Lung (tissue), 11 donors: ENCODE measurements at regions not wholly inside any gene's neighbourhood (a gene's known extent, or its start where the extent isn't known, plus 50 kb on each side); places are given as distances from the start of the nearest gene placed in this dataset.

ENCODE experiments used
- ATAC-seq: fragments of 200-7000 bp; cut with Tn5 transposase; one replicate; pipeline ENCODE4 v1.9.1; 2020; ENCODE audit warnings: moderate number of reproducible peaks; ENCODE audit not compliant: insufficient read depth, low FRiP score
- DNase-seq, 3 donors: peaks; one replicate each; pipeline ENCODE4 v3.0.0-alpha.2; 2013 to 2017
- H3K27ac ChIP-seq, 2 donors: one replicate each; pipeline ENCODE4 v1.5.1; 2013; ENCODE audit warnings: mild to moderate bottlenecking in 2 of 2, moderate library complexity in 2 of 2, control low read depth in 1 of 2, inconsistent platforms in 1 of 2, low read depth in 1 of 2, low read length in 1 of 2
- H3K27me3 ChIP-seq, 3 donors: one replicate each; pipeline ENCODE4 v1.5.1; 2013; ENCODE audit warnings: low read length in 2 of 3; ENCODE audit not compliant: control insufficient read depth in 3 of 3, insufficient read depth in 3 of 3
- H3K36me3 ChIP-seq, 4 donors: one replicate each; pipeline ENCODE4 v1.5.1; 2013; ENCODE audit warnings: low read length in 4 of 4, mild to moderate bottlenecking in 1 of 4, moderate library complexity in 1 of 4; ENCODE audit not compliant: control insufficient read depth in 4 of 4, insufficient read depth in 4 of 4
- H3K4me1 ChIP-seq, 5 donors: one replicate each; pipeline ENCODE4 v1.5.1; 2013; ENCODE audit warnings: low read length in 5 of 5, mild to moderate bottlenecking in 2 of 5, moderate library complexity in 1 of 5; ENCODE audit not compliant: control insufficient read depth in 5 of 5, insufficient read depth in 5 of 5
- H3K4me3 ChIP-seq: one replicate; pipeline ENCODE4 v1.5.1; 2013; ENCODE audit warnings: mild to moderate bottlenecking, control low read depth, moderate library complexity
- H3K9ac ChIP-seq, 2 donors: one replicate each; pipeline ENCODE4 v1.5.1; 2013; ENCODE audit warnings: low read length in 2 of 2, control low read depth in 1 of 2; ENCODE audit not compliant: insufficient read depth in 1 of 2
- H3K9me3 ChIP-seq, 4 donors: one replicate each; pipeline ENCODE4 v1.5.1; 2013; ENCODE audit warnings: low read length in 3 of 4, mild to moderate bottlenecking in 1 of 4, moderate library complexity in 1 of 4; ENCODE audit not compliant: control insufficient read depth in 4 of 4, insufficient read depth in 3 of 4
- CTCF ChIP-seq: IDR thresholded peaks from 2 replicates; pipeline ENCODE4 v1.5.1; 2012; ENCODE audit warnings: mild to moderate bottlenecking; ENCODE audit errors: control extremely low read depth, extremely low read depth
- WGBS, 2 donors: extraction: QIAGEN DNeasy Blood & Tissue Kit; methylation state at CpG; one replicate each; pipeline ENCODE4 v1.1.7; 2013; 5-methylcytosine and 5-hydroxymethylcytosine counted together
- donor health status: control.
- donor health status: control.
- donor health status: Bipolar disorder and iron deficiency.
- donor health status: healthy.
- donor health status: DM: yes; HTN: yes; CAD: no.

DNA sequence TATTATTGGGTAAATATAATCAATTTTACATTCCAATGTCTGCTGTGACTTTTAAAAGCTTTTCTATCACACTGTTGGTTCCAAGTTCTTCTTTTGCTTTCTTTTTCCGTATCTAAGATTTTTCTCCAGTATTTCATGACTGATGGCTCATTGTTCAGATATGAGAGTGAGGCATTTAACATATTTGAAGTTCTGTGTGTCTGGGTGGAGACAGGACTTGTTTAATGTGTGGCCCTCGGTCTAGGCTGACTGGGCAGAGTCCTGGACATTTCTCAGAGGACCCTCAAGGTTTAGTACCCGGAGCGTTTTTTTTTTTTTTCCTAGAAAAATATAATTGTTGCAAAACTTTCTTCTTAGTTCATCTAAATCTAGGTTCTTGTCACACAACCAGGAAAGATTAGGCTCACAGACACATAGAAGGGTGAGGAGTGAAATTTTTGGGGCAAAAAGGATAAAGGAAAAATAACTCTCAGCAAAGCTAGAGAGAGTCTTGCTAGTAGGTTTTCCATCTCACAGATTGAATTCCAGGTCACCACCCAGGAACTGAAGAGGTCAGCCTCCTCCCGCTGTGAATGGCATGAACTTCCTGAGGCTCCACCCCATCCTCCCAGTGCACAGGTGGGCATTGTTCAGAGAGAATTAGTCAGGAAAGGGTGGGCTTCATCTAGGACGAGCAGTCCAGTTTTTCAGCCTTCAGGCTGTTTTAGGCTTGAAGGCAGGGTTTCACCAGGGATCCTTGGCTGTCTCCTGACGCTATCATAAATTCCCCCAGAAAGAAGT lies 1002.4 kb upstream of the PCDH9 start:
- no peaks in the 10 kb centered on the region for H3K36me3 ChIP-seq
- ATAC-seq (no peak), DNase-seq (no peak)
- H3K27ac ChIP-seq, result no peak overlapping the region
- no peak for TF ChIP-seq CTCF
- H3K4me1 ChIP-seq, result no peaks in the 10 kb centered on the region
- no peak overlapping the region for H3K9ac ChIP-seq
- 56 to 78% methylated on average over 7 of the region's 7 CpGs for WGBS, 2 donors
- no peak overlapping the region for H3K4me3 ChIP-seq
- H3K27me3 ChIP-seq, result no peaks in the 10 kb centered on the region
- H3K9me3 ChIP-seq, result no peaks in the 10 kb centered on the region

DNA sequence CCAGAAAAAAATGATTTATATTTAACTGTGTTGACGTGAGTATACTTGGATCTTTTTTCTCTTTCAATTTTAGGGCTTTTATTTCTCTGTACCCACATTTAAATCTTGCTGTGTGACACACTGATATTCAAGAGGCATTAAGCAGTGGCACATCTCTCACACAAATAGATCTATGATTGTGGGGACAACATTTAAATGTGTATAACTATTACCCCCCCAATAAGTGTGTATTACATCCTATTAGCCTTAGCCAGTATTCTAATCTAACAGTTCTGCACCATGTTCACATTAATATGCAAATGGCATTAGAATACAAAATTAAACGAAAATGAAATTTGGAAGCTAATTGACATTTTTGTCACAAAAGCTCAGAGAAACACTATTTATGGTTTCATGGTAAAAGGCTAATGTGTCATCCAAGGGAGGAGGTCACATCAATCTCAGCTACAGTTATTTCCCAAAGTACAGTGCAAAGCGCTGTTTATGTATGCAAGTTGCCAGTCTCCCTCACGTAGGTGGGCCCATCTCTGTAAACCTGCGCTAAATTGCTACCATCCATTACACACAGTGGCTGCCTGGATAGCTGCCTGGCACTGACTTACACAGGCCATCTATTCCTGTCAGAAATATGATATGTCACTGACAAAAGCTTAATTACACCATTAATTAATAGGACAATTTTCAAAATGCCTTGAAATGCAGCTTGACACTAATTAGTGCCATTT lies 984.7 kb upstream of the PCDH9 start:
- H3K36me3 ChIP-seq, result no peaks in the 10 kb centered on the region
- H3K4me1 ChIP-seq, result no peaks in the 10 kb centered on the region
- H3K4me3 ChIP-seq, result no peak overlapping the region
- no peak overlapping the region for H3K9ac ChIP-seq
- no peaks in the 10 kb centered on the region for H3K27me3 ChIP-seq
- no peak for ATAC-seq
- no peak overlapping the region for H3K27ac ChIP-seq
- TF ChIP-seq CTCF, result no peak
- no peak for DNase-seq
- 79 to 88% methylated on average over 5 of the region's 5 CpGs for WGBS, 2 donors
- H3K9me3 ChIP-seq, result no peaks in the 10 kb centered on the region

DNA sequence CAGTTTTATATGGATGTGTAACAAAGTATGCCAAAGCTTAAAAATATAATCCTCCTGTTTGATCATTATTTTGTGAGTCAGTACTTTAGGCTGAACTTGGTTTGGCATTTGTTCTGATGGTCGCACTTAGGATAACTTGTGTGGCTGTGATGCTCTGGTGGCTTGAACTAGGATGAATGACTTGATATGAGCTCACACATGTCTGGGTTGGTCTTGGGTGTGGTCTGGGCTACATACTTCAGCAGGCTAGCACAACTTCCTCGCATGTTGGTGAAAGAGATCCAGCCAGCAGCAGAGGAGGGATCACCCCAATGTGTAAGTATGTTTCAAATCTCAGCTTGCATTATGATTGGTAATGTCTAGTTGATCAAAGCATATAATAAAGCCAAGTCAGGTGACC lies 969.1 kb upstream of the PCDH9 start:
- no peak overlapping the region for H3K4me3 ChIP-seq
- 88% methylated on average over 2 of the region's 2 CpGs for WGBS, 2 donors
- DNase-seq (no peak), ATAC-seq (no peak)
- H3K4me1 ChIP-seq, result no peaks in the 10 kb centered on the region
- H3K36me3 ChIP-seq, result no peaks in the 10 kb centered on the region
- H3K27ac ChIP-seq, result no peak overlapping the region
- H3K27me3 ChIP-seq, result no peaks in the 10 kb centered on the region
- no peak for TF ChIP-seq CTCF
- H3K9ac ChIP-seq, result no peak overlapping the region
- H3K9me3 ChIP-seq, result peaks cover 0 to 2% (median 0%) of the 10 kb centered on the region in 4 donors
